Non-pigmented ciliary epithelial cell (primary cell): ENCODE measurements at regions not wholly inside any gene's neighbourhood (a gene's known extent, or its start where the extent isn't known, plus 50 kb on each side); places are given as distances from the start of the nearest gene placed in this dataset.

Experiments
- DNase-seq: peaks from one replicate; pipeline ENCODE4 v3.0.0-alpha.2; 2010; ENCODE audit warnings: low read depth

GRCh38 chr15:70556151-70556741 lies 207.1 kb downstream of the UACA start:
- no peak for DNase-seq

GRCh38 chr15:70555713-70556112 lies 207.6 kb downstream of the UACA start:
- DNase-seq = no peak

GRCh38 chr15:70547846-70548487 lies 215.4 kb downstream of the UACA start:
- no peak for DNase-seq

GRCh38 chr15:70545526-70545925 lies 217.8 kb downstream of the UACA start:
- no peak for DNase-seq

- no peak for DNase-seq
Measured at GRCh38 chr15:70541511-70541910, 221.8 kb downstream of the UACA start.

GRCh38 chr15:70539912-70540530 lies 223.3 kb downstream of the UACA start:
- no peak for DNase-seq

- no peak for DNase-seq
Measured at GRCh38 chr15:70539409-70539808, 223.9 kb downstream of the UACA start.

GRCh38 chr15:70538278-70538677 lies 225.1 kb downstream of the UACA start:
- DNase-seq = no peak

- DNase-seq = no peak
Measured at GRCh38 chr15:70535955-70536338, 227.4 kb downstream of the UACA start.

GRCh38 chr15:70535071-70535954 lies 228.0 kb downstream of the UACA start:
- DNase-seq = no peak

- no peak for DNase-seq
Measured at GRCh38 chr15:70533931-70534742, 229.2 kb downstream of the UACA start.

GRCh38 chr15:70532531-70533186 lies 230.7 kb downstream of the UACA start:
- DNase-seq = no peak

GRCh38 chr15:70531576-70531975 lies 231.8 kb downstream of the UACA start:
- no peak for DNase-seq

GRCh38 chr15:70530906-70531305 lies 232.5 kb downstream of the UACA start:
- no peak for DNase-seq

GRCh38 chr15:70530503-70530902 lies 232.9 kb downstream of the UACA start:
- no peak for DNase-seq

- no peak for DNase-seq
Measured at GRCh38 chr15:70530017-70530499, 233.3 kb downstream of the UACA start.

GRCh38 chr15:70528816-70529215 lies 234.5 kb downstream of the UACA start:
- DNase-seq = no peak

GRCh38 chr15:70528270-70528706 lies 235.1 kb downstream of the UACA start:
- DNase-seq = peak; percentile 52

- no peak for DNase-seq
Measured at GRCh38 chr15:70526974-70527325, 236.4 kb downstream of the UACA start.

GRCh38 chr15:70526221-70526973 lies 237.0 kb downstream of the UACA start:
- peak; percentile 53 for DNase-seq
